Nephron progenitor cell (in vitro differentiated cells): ENCODE measurements at regions not wholly inside any gene's neighbourhood (a gene's known extent, or its start where the extent isn't known, plus 50 kb on each side); places are given as distances from the start of the nearest gene placed in this dataset.

Experiments
- DNase-seq: peaks from one replicate; pipeline ENCODE4 v3.0.0; 2021
- H3K27ac Mint-ChIP-seq: 2 replicates; pipeline ENCODE4 v1.8.0; 2021; ENCODE audit warnings: mild to moderate bottlenecking, moderate library complexity, mixed read lengths
- H3K27me3 Mint-ChIP-seq: 2 replicates; pipeline ENCODE4 v1.8.0; 2021; ENCODE audit warnings: mild to moderate bottlenecking, low read depth, mixed read lengths; ENCODE audit not compliant: poor library complexity
- H3K36me3 Mint-ChIP-seq: 2 replicates; pipeline ENCODE4 v1.8.0; 2021; ENCODE audit warnings: low read depth, mixed read lengths
- H3K4me1 Mint-ChIP-seq: 2 replicates; pipeline ENCODE4 v1.8.0; 2021; ENCODE audit warnings: mixed read lengths
- H3K4me3 Mint-ChIP-seq: 2 replicates; pipeline ENCODE4 v1.8.0; 2021; ENCODE audit warnings: mild to moderate bottlenecking, moderate library complexity, mixed read lengths
- H3K9me3 Mint-ChIP-seq: 2 replicates; pipeline ENCODE4 v1.8.0; 2021; ENCODE audit warnings: mild to moderate bottlenecking, moderate library complexity, mixed read lengths
- TF ChIP-seq, protein P1 (sequence below): fragments of 200-600 bp; sonication (generic); IDR thresholded peaks from 2 replicates; pipeline ENCODE4 v1.5.0; 2021; ENCODE audit warnings: antibody characterized with exemption

DNA sequence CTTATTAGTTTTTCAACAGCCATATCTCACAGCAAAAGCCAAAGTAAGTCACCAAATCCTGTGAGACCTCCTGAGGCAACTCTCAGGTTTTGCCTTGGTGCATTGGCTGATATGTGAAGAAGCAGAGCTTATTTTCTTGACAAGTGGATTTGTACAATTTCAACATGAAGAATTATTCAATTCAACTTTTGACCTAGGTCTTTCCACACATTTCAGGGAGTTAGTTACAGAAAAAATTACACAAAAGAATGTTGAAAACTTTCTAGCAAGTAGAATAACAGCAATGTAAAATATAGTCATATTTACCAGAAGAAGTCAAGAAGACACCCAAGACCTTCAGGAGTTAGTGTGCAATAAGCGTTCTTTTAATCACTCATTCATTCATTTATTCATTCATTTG is 62.4 kb upstream of the ADRB2 start:
- Mint-ChIP-seq H3K4me1 (no peaks in the 10 kb centered on the region), H3K36me3 (no peaks in the 10 kb centered on the region), H3K9me3 (no peaks in the 10 kb centered on the region), H3K27ac (no peak overlapping the region), H3K4me3 (no peak overlapping the region), H3K27me3 (peaks cover 17% of the 10 kb centered on the region)
- TF ChIP-seq, protein P1, sequence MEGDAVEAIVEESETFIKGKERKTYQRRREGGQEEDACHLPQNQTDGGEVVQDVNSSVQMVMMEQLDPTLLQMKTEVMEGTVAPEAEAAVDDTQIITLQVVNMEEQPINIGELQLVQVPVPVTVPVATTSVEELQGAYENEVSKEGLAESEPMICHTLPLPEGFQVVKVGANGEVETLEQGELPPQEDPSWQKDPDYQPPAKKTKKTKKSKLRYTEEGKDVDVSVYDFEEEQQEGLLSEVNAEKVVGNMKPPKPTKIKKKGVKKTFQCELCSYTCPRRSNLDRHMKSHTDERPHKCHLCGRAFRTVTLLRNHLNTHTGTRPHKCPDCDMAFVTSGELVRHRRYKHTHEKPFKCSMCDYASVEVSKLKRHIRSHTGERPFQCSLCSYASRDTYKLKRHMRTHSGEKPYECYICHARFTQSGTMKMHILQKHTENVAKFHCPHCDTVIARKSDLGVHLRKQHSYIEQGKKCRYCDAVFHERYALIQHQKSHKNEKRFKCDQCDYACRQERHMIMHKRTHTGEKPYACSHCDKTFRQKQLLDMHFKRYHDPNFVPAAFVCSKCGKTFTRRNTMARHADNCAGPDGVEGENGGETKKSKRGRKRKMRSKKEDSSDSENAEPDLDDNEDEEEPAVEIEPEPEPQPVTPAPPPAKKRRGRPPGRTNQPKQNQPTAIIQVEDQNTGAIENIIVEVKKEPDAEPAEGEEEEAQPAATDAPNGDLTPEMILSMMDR = no peak
- no peak for DNase-seq

DNA sequence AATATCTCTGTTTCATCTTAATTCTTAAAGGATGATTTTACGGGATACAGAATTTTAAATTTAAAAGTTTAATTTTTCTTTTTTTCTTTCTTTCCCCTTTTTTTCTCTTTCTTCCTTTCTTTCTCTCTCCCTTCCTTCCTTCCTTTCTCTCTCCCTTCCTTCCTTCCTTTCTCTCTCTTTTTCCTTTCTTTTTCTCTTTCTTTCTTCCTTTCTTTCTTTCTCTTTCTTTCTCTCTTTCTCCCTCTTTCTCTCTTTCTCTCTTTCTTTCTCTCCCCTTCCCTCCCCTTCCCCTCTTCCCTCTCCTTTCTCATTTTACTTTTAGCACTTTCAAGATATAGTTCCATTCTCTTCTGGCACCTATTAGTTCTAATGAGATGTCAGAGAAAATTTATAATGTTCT is 61.4 kb upstream of the ADRB2 start:
- no peak for DNase-seq
- peaks cover 17% of the 10 kb centered on the region for H3K27me3 Mint-ChIP-seq
- H3K36me3 Mint-ChIP-seq = no peaks in the 10 kb centered on the region
- no peaks in the 10 kb centered on the region for H3K9me3 Mint-ChIP-seq
- no peaks in the 10 kb centered on the region for H3K4me1 Mint-ChIP-seq
- H3K27ac Mint-ChIP-seq = no peak overlapping the region
- TF ChIP-seq, protein P1 = no peak
- no peak overlapping the region for H3K4me3 Mint-ChIP-seq

DNA sequence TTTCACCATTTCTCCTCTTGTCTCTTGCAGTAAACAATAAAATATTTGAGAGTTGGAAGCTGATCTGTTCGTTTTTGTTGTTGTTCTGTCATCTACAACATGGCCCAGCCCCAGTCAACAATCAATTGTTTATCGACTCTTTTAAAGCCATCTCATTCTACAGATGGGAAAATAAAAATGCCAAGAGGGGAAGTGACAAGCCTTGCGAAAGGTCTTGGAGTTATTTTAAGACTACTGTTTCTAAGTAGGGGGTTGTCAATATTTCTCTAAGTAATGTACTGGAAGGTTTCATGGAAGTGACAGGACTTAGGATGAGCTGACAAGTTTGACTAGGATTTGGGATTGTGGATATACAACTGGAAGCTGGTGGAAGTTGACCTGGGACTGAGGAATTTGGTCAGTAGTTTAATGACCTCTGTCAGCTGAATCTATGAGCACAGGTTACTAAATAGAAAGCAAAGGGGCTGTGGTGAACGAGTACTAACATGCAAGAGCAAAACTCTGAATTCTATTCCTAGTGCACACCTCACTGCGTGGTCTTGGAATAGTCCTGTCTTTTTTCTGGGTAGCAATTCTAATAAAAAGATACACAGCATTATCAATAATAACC is 57.5 kb upstream of the ADRB2 start:
- H3K4me3 Mint-ChIP-seq = no peak overlapping the region
- no peaks in the 10 kb centered on the region for H3K9me3 Mint-ChIP-seq
- H3K36me3 Mint-ChIP-seq = no peaks in the 10 kb centered on the region
- peaks cover 16% of the 10 kb centered on the region for H3K27me3 Mint-ChIP-seq
- TF ChIP-seq, protein P1 = no peak
- no peak overlapping the region for H3K27ac Mint-ChIP-seq
- H3K4me1 Mint-ChIP-seq = no peaks in the 10 kb centered on the region
- no peak for DNase-seq

DNA sequence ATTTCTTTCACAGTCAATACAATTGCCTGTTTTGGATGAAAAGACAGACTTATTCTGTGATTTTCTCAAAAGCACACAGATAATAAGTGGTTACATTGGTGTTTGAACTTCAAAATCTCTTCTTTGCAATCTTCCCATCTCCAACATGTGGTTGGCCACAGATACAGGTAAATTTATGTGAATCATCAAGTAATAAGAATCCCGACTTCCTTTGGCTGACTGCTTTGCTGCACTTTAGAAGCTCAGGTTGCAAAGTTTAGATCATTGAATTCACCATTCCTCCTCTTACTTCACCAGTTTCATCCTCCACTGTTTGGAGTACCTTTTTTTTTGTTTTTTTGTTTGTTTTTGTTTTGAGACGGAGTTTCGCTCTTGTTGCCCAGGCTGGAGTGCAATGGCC is 56.5 kb upstream of the ADRB2 start:
- Mint-ChIP-seq H3K4me3 (no peak overlapping the region), H3K9me3 (no peaks in the 10 kb centered on the region), H3K36me3 (no peaks in the 10 kb centered on the region), H3K27ac (no peak overlapping the region), H3K27me3 (peaks cover 16% of the 10 kb centered on the region), H3K4me1 (no peaks in the 10 kb centered on the region)
- TF ChIP-seq, protein P1 = no peak
- no peak for DNase-seq

DNA sequence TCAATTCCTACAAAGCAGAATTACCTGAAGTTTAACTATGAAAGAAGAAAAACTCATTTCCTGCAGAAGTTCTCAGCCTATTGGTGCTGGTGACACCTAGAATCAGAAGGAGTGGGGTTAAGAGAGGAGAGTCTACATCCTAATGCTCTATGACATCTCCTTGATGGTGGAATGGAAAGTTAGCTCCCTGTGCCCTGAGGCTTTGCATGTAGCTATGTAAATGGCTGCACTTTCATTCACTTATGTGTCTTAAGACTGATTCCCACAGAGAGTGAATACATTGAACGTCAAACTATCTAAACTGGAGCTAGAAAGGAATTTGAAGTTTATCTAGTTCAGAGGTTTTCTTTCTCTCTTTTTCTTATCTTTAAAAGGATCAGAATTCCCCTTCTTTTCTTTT is 52.1 kb upstream of the ADRB2 start:
- peaks cover 12% of the 10 kb centered on the region for H3K27me3 Mint-ChIP-seq
- no peaks in the 10 kb centered on the region for H3K4me1 Mint-ChIP-seq
- H3K36me3 Mint-ChIP-seq = no peaks in the 10 kb centered on the region
- H3K9me3 Mint-ChIP-seq = no peaks in the 10 kb centered on the region
- H3K4me3 Mint-ChIP-seq = no peak overlapping the region
- TF ChIP-seq, protein P1 = no peak
- DNase-seq = no peak
- no peak overlapping the region for H3K27ac Mint-ChIP-seq

- DNase-seq = no peak
- Mint-ChIP-seq H3K9me3 (no peaks in the 10 kb centered on the region), H3K36me3 (no peaks in the 10 kb centered on the region), H3K4me1 (no peaks in the 10 kb centered on the region), H3K27me3 (peaks cover 12% of the 10 kb centered on the region), H3K4me3 (no peak overlapping the region), H3K27ac (no peak overlapping the region)
- TF ChIP-seq, protein P1 = no peak
These were observed 50.1 kb upstream of the ADRB2 start for GRCh38 chr5:148776261-148776660.
